ENCODE measurements at regions not wholly inside any gene's neighbourhood (a gene's known extent, or its start where the extent isn't known, plus 50 kb on each side); places are given as distances from the start of the nearest gene placed in this dataset.

DNA sequence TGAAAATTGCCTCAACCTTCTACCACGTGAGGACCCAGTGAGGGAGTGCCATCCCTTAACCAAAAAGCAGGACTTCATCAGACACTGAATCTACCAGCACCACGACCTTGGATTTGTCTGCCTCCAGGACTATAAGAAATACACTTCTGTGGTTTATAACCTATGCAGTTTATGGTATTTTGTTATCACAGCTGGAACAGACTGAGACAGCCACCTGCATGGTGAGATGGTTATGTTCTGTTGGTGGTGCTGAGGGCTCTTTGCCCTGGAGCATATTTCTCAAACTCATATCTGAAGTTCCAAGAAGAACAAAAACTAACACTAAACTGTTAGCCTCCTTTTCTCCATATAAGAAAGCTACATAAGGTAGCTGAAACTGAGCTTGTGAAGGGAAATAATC is 69.8 kb upstream of the RGS18 start:
- TF ChIP-seq, protein P1, sequence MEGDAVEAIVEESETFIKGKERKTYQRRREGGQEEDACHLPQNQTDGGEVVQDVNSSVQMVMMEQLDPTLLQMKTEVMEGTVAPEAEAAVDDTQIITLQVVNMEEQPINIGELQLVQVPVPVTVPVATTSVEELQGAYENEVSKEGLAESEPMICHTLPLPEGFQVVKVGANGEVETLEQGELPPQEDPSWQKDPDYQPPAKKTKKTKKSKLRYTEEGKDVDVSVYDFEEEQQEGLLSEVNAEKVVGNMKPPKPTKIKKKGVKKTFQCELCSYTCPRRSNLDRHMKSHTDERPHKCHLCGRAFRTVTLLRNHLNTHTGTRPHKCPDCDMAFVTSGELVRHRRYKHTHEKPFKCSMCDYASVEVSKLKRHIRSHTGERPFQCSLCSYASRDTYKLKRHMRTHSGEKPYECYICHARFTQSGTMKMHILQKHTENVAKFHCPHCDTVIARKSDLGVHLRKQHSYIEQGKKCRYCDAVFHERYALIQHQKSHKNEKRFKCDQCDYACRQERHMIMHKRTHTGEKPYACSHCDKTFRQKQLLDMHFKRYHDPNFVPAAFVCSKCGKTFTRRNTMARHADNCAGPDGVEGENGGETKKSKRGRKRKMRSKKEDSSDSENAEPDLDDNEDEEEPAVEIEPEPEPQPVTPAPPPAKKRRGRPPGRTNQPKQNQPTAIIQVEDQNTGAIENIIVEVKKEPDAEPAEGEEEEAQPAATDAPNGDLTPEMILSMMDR (optimal IDR thresholded peaks at IDR 0.05 in 1 of 3, IDR thresholded peaks at IDR 0.05 in 1 of 3, conservative IDR thresholded peaks at IDR 0.05 in 1 of 3; ENCODE audit: extremely low read depth in 1 of 3, insufficient read depth in 2 of 3, low read length in 3 of 3) = no peak
- no peak for TF ChIP-seq EZH2 (IDR thresholded peaks at IDR 0.05; ENCODE audit: low read length)

Measured in keratinocyte (primary cell).